ENCODE measurements at regions not wholly inside any gene's neighbourhood (a gene's known extent, or its start where the extent isn't known, plus 50 kb on each side); places are given as distances from the start of the nearest gene placed in this dataset.

DNA sequence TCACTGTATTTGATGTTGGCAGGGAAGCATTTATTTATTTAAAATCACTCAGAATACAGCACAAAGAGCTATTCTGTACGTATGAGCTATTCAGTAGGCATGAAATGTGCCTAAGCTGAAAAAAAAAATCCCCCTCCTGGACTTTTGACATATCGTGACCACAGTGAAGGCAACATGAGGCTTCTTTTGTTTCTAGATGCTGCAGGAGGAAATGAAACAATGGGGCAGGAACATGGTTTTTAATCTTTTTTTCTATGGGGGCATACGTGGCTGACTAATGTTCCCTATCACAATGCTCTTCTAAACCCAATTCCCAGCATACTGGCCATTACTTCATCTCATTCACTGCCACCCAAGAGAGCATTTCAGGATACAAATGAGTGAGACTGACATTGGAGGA, 191.0 kb upstream of the PMFBP1 start:
- DNase-seq (ENCODE audit: insufficient read length, low spot score, missing footprints): no peak
- Histone ChIP-seq H3K4me2 (ENCODE audit: insufficient read depth, low read length) (no peak overlapping the region), H3K4me1 (ENCODE audit: insufficient read depth, low read length) (no peaks in the 10 kb centered on the region), H3K9me3 (ENCODE audit: low read depth, low read length) (no peaks in the 10 kb centered on the region), H3K4me3 (ENCODE audit: insufficient read depth, low read length) (no peak overlapping the region), H3K79me2 (ENCODE audit: insufficient read depth, low read length) (no peaks in the 10 kb centered on the region), H3K27me3 (ENCODE audit: insufficient read depth, low read length) (no peaks in the 10 kb centered on the region), H4K20me1 (ENCODE audit: insufficient read depth, low read length) (no peaks in the 10 kb centered on the region), H3K27ac (ENCODE audit: low read depth, low read length) (no peak overlapping the region), H3K36me3 (ENCODE audit: insufficient read depth, low read length) (no peaks in the 10 kb centered on the region), H2AFZ (ENCODE audit: low read length) (peak overlapping the region; percentile 28)
- TF ChIP-seq CTCF (IDR thresholded peaks at IDR 0.05; ENCODE audit: extremely low read depth, low read depth, low read length): no peak

DNA sequence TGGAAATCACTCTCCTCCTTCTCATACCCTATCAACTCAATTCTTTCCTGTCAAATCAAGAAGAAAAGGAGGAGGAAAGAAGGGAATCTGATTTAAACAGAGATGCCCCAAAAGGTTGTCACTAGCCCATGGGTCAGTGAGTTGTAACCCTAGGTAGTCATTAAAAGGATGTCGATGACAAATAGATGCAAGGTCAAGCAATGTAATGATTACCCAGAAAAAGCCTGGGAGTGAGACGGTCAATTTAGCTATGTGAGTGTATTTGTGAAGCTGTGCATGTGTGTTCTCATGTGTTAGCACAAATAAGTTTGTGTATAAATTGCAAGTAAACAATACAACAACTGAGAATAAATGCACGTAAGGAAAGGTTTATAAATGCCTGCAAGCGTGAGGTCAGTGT, 190.5 kb upstream of the PMFBP1 start:
- H3K27ac ChIP-seq (ENCODE audit: low read depth, low read length): no peak overlapping the region
- H3K36me3 ChIP-seq (ENCODE audit: insufficient read depth, low read length): no peaks in the 10 kb centered on the region
- no peak for TF ChIP-seq CTCF (IDR thresholded peaks at IDR 0.05; ENCODE audit: extremely low read depth, low read depth, low read length)

DNA sequence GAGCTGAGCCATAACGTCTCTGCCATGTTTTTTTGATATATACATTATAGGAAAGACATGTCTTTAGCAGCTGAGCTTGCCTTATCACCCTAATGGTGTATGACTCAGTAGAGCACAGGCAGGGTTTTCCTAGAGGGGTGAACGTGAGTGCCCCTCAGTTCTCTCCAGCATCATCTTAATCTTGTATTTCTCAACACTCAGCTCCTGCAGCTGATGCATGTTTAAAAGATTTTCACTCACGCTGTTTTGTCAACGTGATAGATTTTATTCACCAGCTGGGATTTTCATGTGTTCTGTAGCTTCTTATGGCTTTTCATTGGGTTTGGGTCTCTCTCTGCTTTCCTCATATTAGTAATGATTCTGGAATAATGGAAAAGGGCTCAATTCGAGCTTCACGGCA, 186.0 kb upstream of the PMFBP1 start:
- Histone ChIP-seq H4K20me1 (ENCODE audit: insufficient read depth, low read length) (no peaks in the 10 kb centered on the region), H3K36me3 (ENCODE audit: insufficient read depth, low read length) (no peaks in the 10 kb centered on the region), H3K27me3 (ENCODE audit: insufficient read depth, low read length) (no peaks in the 10 kb centered on the region), H3K79me2 (ENCODE audit: insufficient read depth, low read length) (no peaks in the 10 kb centered on the region), H3K9me3 (ENCODE audit: low read depth, low read length) (no peaks in the 10 kb centered on the region), H3K4me3 (ENCODE audit: insufficient read depth, low read length) (no peak overlapping the region), H3K27ac (ENCODE audit: low read depth, low read length) (no peak overlapping the region), H2AFZ (ENCODE audit: low read length) (no peak overlapping the region), H3K4me2 (ENCODE audit: insufficient read depth, low read length) (no peak overlapping the region), H3K4me1 (ENCODE audit: insufficient read depth, low read length) (peaks cover 4% of the 10 kb centered on the region)
- no peak for DNase-seq (ENCODE audit: insufficient read length, low spot score, missing footprints)
- no peak for TF ChIP-seq CTCF (IDR thresholded peaks at IDR 0.05; ENCODE audit: extremely low read depth, low read depth, low read length)

More for the DNA sequence above, 190.5 kb upstream of the PMFBP1 start:
- no peaks in the 10 kb centered on the region for H4K20me1 ChIP-seq (ENCODE audit: insufficient read depth, low read length)
- no peak overlapping the region for H2AFZ ChIP-seq (ENCODE audit: low read length)
- no peaks in the 10 kb centered on the region for H3K9me3 ChIP-seq (ENCODE audit: low read depth, low read length)
- no peaks in the 10 kb centered on the region for H3K79me2 ChIP-seq (ENCODE audit: insufficient read depth, low read length)
- no peaks in the 10 kb centered on the region for H3K4me1 ChIP-seq (ENCODE audit: insufficient read depth, low read length)
- no peak for DNase-seq (ENCODE audit: insufficient read length, low spot score, missing footprints)
- no peak overlapping the region for H3K4me3 ChIP-seq (ENCODE audit: insufficient read depth, low read length)
- H3K4me2 ChIP-seq (ENCODE audit: insufficient read depth, low read length): no peak overlapping the region
- H3K27me3 ChIP-seq (ENCODE audit: insufficient read depth, low read length): no peaks in the 10 kb centered on the region

DNA sequence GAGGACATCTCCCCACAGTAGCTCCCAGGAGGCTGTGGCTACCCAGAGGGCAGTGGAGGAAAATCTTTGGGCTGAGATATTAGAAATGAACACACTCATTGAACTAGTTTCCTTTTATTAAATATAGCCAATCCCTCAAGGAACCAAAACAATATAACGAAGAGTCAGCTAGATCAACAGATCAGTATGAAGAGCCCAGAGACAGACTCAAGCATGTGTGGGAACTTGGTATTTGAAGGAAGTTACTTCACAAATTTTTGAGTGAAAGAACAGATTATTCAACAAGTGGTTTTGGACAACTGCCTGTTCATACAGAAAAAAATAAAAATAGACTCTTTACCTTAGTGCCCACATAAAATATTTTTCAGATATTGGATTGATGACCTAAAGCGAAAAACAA, 183.6 kb upstream of the PMFBP1 start:
- Histone ChIP-seq H3K4me2 (ENCODE audit: insufficient read depth, low read length) (peak overlapping the region; percentile 7), H4K20me1 (ENCODE audit: insufficient read depth, low read length) (no peaks in the 10 kb centered on the region), H3K27ac (ENCODE audit: low read depth, low read length) (no peak overlapping the region), H2AFZ (ENCODE audit: low read length) (peak overlapping the region; percentile 14), H3K4me3 (ENCODE audit: insufficient read depth, low read length) (no peak overlapping the region), H3K27me3 (ENCODE audit: insufficient read depth, low read length) (no peaks in the 10 kb centered on the region), H3K9me3 (ENCODE audit: low read depth, low read length) (no peaks in the 10 kb centered on the region), H3K4me1 (ENCODE audit: insufficient read depth, low read length) (peaks cover 4% of the 10 kb centered on the region), H3K79me2 (ENCODE audit: insufficient read depth, low read length) (no peaks in the 10 kb centered on the region), H3K36me3 (ENCODE audit: insufficient read depth, low read length) (no peaks in the 10 kb centered on the region)
- no peak for TF ChIP-seq CTCF (IDR thresholded peaks at IDR 0.05; ENCODE audit: extremely low read depth, low read depth, low read length)
- DNase-seq (ENCODE audit: insufficient read length, low spot score, missing footprints): peak; percentile 72
